SK-N-SH (cell line): ENCODE measurements at regions not wholly inside any gene's neighbourhood (a gene's known extent, or its start where the extent isn't known, plus 50 kb on each side); places are given as distances from the start of the nearest gene placed in this dataset.

ENCODE experiments used
- CTCF ChIA-PET: fragments of 300-600, 350-600 bp; formaldehyde crosslinking; extraction: SDS; loops from one replicate; lab custom pipeline; 2021; lab: Yijun Ruan, JAX
- POLR2A ChIA-PET: fragments of 350-600 bp; sonication (Branson Sonifier 250); formaldehyde crosslinking; extraction: SDS; loops from one replicate; lab custom pipeline; 2020; ENCODE audit warnings: antibody characterized with exemption, inconsistent platforms; lab: Yijun Ruan, JAX
- DNase-seq: peaks from one replicate; pipeline ENCODE4 v3.0.0; 2012
- H2AFZ ChIP-seq: fragments of 200-600 bp; sonication (generic); 2 replicates; pipeline ENCODE4 v1.8.1; 2016; ENCODE audit warnings: antibody characterized with exemption, mild to moderate bottlenecking, low read depth
- H3F3A ChIP-seq: fragments of 200-600 bp; sonication (generic); replicated peaks from 2 replicates; pipeline ENCODE3; 2016; ENCODE audit warnings: antibody characterized with exemption, mild to moderate bottlenecking; ENCODE audit not compliant: insufficient read depth
- H3K27ac ChIP-seq, 2 experiments: fragments of 200-500 bp in 1 of 2; fragments of 200-600 bp in 1 of 2; sonication (Bioruptor generic) in 1 of 2; sonication (generic), shearing (Covaris generic) in 1 of 2; 2 replicates each; pipeline versions ENCODE4 v1.5.1 to v1.6.1; 2014 to 2016; ENCODE audit warnings: low read depth in 2 of 2, inconsistent platforms in 1 of 2, low read length in 1 of 2, mild to moderate bottlenecking in 1 of 2, mixed read lengths in 1 of 2
- H3K27me3 ChIP-seq: fragments of 200-600 bp; sonication (generic), shearing (Covaris generic); 2 replicates; pipeline ENCODE4 v1.6.1; 2016; ENCODE audit warnings: mixed run types; ENCODE audit not compliant: insufficient read depth
- H3K36me3 ChIP-seq, 2 experiments: fragments of 200-500 bp in 1 of 2; fragments of 200-600 bp in 1 of 2; sonication (Bioruptor generic) in 1 of 2; sonication (generic) in 1 of 2; replicated peaks in 1 of 2; 2 replicates each; pipeline versions ENCODE3 to v1.5.1; 2014 to 2016; ENCODE audit warnings: low read length in 1 of 2, mild to moderate bottlenecking in 1 of 2; ENCODE audit not compliant: insufficient read depth in 2 of 2, control insufficient read depth in 1 of 2
- H3K4me1 ChIP-seq, 2 experiments: fragments of 200-500 bp in 1 of 2; fragments of 200-600 bp in 1 of 2; sonication (Bioruptor generic) in 1 of 2; sonication (generic), shearing (Covaris generic) in 1 of 2; 2 replicates each; pipeline versions ENCODE4 v1.5.1 to v1.6.1; 2014 to 2016; ENCODE audit warnings: low read depth in 1 of 2, low read length in 1 of 2, mixed run types in 1 of 2; ENCODE audit not compliant: insufficient read depth in 2 of 2, control insufficient read depth in 1 of 2
- H3K4me2 ChIP-seq: fragments of 200-600 bp; sonication (generic), shearing (Covaris generic); 2 replicates; pipeline ENCODE4 v1.6.1; 2017; ENCODE audit warnings: mixed run types
- H3K4me3 ChIP-seq, 2 experiments: fragments of 200-500 bp in 1 of 2; fragments of 200-600 bp in 1 of 2; sonication (Bioruptor generic) in 1 of 2; sonication (generic), shearing (Covaris generic) in 1 of 2; 2 replicates each; pipeline versions ENCODE4 v1.5.1 to v1.8.1; 2014 to 2016; ENCODE audit warnings: low read depth in 2 of 2, inconsistent platforms in 1 of 2, low read length in 1 of 2, mild to moderate bottlenecking in 1 of 2, mixed read lengths in 1 of 2, moderate library complexity in 1 of 2
- H3K79me2 ChIP-seq: fragments of 200-600 bp; sonication (generic); 2 replicates; pipeline ENCODE4 v1.8.1; 2017; ENCODE audit warnings: mild to moderate bottlenecking; ENCODE audit not compliant: insufficient read depth
- H3K9ac ChIP-seq: fragments of 200-600 bp; sonication (generic); 2 replicates; pipeline ENCODE4 v1.6.1; 2017; ENCODE audit warnings: mixed run types
- H3K9me2 ChIP-seq: fragments of 200-600 bp; sonication (generic); 2 replicates; pipeline ENCODE4 v1.6.1; 2017; ENCODE audit warnings: mixed run types
- H3K9me3 ChIP-seq: fragments of 200-600 bp; sonication (generic); 2 replicates; pipeline ENCODE4 v1.6.1; 2017; ENCODE audit warnings: mixed run types, mild to moderate bottlenecking, moderate library complexity
- H4K20me1 ChIP-seq: fragments of 200-600 bp; sonication (generic); 2 replicates; pipeline ENCODE4 v1.6.1; 2017; ENCODE audit warnings: mild to moderate bottlenecking, mixed run types; ENCODE audit not compliant: insufficient read depth
- CTCF ChIP-seq: fragments of 200-600 bp; sonication (generic); IDR thresholded peaks from 2 replicates; pipeline ENCODE4 v1.6.1; 2017; ENCODE audit warnings: antibody characterized with exemption, mild to moderate bottlenecking, moderate library complexity
- ELF1 ChIP-seq: IDR thresholded peaks from 2 replicates; pipeline ENCODE4 v1.4.0; 2012
- EP300 ChIP-seq, 2 experiments: IDR thresholded peaks; 2 replicates each; pipeline versions ENCODE4 v1.4.0 to v1.6.1; 2012; ENCODE audit warnings: borderline replicate concordance in 1 of 2, low read depth in 1 of 2, low read length in 1 of 2
- JUND ChIP-seq: IDR thresholded peaks from 2 replicates; pipeline ENCODE4 v1.4.0; 2012
- POLR2AphosphoS5 ChIP-seq: IDR thresholded peaks from 2 replicates; pipeline ENCODE4 v1.6.1; 2012; ENCODE audit warnings: low read depth, low read length
- RCOR1 ChIP-seq: fragments of 150-350 bp; IDR thresholded peaks from 2 replicates; pipeline ENCODE4 v1.6.1; 2017; ENCODE audit warnings: antibody characterized with exemption, low read length
- SIN3A ChIP-seq: IDR thresholded peaks from 2 replicates; pipeline ENCODE4 v1.6.1; 2012; ENCODE audit warnings: low read depth, mild to moderate bottlenecking, low read length, moderate library complexity, borderline replicate concordance
- USF1 ChIP-seq: IDR thresholded peaks from 2 replicates; pipeline ENCODE4 v1.4.0; 2012; ENCODE audit warnings: low read depth, borderline replicate concordance
- WGBS: methylation state at CpG from one replicate; pipeline ENCODE4 v1.1.6; 2017; ENCODE audit warnings: low lambda C conversion rate; 5-methylcytosine and 5-hydroxymethylcytosine counted together
- TF ChIP-seq, protein P1 (sequence below): IDR thresholded peaks from 2 replicates; pipeline ENCODE4 v1.6.1; 2012; ENCODE audit warnings: mild to moderate bottlenecking, low read depth, low read length, moderate library complexity
- TF ChIP-seq, protein P2 (sequence below): fragments of 150-350 bp; IDR thresholded peaks from 2 replicates; pipeline ENCODE4 v1.6.1; 2017; ENCODE audit warnings: antibody characterized with exemption, low read length, low read depth, borderline replicate concordance

DNA sequence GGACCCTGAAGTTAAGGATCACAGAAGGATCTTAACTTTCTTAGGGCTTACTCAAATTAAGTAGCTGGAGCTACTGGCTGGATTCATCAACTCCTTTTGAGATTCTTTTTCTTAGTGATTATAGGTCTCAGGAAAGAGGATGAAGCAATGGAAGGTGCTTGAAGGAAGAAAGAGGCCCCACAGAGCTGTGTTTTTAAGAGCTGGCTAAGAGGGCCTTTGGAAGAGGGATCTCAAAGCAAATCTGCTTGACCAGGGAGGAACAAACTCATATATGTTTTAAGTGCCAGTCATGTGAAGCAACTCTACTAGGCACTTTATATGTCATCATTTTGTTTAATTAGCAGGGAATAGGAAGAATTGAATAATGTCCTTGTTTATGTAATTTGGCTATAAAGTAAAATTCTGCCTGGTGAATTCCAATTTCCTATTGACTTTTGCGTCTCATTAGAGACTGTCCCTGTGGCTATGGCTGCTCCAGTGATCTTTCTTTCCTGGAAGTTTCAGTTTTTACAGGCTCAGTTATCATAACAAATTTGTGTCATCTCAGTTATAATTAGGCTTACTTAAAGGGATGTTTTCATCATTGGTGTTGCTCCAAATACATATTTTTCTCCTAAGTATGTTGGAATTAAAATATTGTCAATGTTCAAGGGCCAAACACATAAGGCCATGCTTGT lies 222.8 kb upstream of the CITED2 start:
- H3K27me3 ChIP-seq, result no peaks in the 10 kb centered on the region
- no peak for DNase-seq
- no peak for TF ChIP-seq SIN3A
- no peak for TF ChIP-seq CTCF
- TF ChIP-seq EP300 (IDR thresholded peaks at IDR 0.05; ENCODE audit: borderline replicate concordance in 1 of 2, low read depth in 1 of 2, low read length in 1 of 2), result no peak
- TF ChIP-seq POLR2AphosphoS5, result no peak
- TF ChIP-seq JUND, result no peak
- TF ChIP-seq, protein P1, sequence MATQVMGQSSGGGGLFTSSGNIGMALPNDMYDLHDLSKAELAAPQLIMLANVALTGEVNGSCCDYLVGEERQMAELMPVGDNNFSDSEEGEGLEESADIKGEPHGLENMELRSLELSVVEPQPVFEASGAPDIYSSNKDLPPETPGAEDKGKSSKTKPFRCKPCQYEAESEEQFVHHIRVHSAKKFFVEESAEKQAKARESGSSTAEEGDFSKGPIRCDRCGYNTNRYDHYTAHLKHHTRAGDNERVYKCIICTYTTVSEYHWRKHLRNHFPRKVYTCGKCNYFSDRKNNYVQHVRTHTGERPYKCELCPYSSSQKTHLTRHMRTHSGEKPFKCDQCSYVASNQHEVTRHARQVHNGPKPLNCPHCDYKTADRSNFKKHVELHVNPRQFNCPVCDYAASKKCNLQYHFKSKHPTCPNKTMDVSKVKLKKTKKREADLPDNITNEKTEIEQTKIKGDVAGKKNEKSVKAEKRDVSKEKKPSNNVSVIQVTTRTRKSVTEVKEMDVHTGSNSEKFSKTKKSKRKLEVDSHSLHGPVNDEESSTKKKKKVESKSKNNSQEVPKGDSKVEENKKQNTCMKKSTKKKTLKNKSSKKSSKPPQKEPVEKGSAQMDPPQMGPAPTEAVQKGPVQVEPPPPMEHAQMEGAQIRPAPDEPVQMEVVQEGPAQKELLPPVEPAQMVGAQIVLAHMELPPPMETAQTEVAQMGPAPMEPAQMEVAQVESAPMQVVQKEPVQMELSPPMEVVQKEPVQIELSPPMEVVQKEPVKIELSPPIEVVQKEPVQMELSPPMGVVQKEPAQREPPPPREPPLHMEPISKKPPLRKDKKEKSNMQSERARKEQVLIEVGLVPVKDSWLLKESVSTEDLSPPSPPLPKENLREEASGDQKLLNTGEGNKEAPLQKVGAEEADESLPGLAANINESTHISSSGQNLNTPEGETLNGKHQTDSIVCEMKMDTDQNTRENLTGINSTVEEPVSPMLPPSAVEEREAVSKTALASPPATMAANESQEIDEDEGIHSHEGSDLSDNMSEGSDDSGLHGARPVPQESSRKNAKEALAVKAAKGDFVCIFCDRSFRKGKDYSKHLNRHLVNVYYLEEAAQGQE, result no peak
- TF ChIP-seq, protein P2, sequence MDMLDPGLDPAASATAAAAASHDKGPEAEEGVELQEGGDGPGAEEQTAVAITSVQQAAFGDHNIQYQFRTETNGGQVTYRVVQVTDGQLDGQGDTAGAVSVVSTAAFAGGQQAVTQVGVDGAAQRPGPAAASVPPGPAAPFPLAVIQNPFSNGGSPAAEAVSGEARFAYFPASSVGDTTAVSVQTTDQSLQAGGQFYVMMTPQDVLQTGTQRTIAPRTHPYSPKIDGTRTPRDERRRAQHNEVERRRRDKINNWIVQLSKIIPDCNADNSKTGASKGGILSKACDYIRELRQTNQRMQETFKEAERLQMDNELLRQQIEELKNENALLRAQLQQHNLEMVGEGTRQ, result no peak
- no peak for TF ChIP-seq ELF1
- no peak for TF ChIP-seq RCOR1
- TF ChIP-seq USF1, result no peak
- 71% methylated on average over 1 of the region's 1 CpG for WGBS
- H3F3A ChIP-seq, result peaks cover 23% of the 10 kb centered on the region
- peak overlapping the region; percentile 53 for H3K4me2 ChIP-seq
- peak overlapping the region; percentile 73 to 96; a peak in 3 of 4 replicates for H3K27ac ChIP-seq
- H3K79me2 ChIP-seq, result no peaks in the 10 kb centered on the region
- no peak overlapping the region; a peak in 1 of 4 replicates for H3K4me3 ChIP-seq
- H2AFZ ChIP-seq, result peak overlapping the region; percentile 30
- H3K9me2 ChIP-seq, result no peaks in the 10 kb centered on the region
- H4K20me1 ChIP-seq, result no peaks in the 10 kb centered on the region
- peak overlapping the region; percentile 65 for H3K9ac ChIP-seq
- H3K9me3 ChIP-seq, result no peaks in the 10 kb centered on the region
- CTCF ChIA-PET, result no interaction called here
- no peaks in the 10 kb centered on the region for H3K36me3 ChIP-seq
- POLR2A ChIA-PET, result no interaction called here
- H3K4me1 ChIP-seq, result peaks cover 0 to 6% of the 10 kb centered on the region in 2 experiments; a peak in 2 of 4 replicates
